Psoas muscle (tissue), 7 donors: ENCODE measurements at regions not wholly inside any gene's neighbourhood (a gene's known extent, or its start where the extent isn't known, plus 50 kb on each side); places are given as distances from the start of the nearest gene placed in this dataset.
"Not testable (repeated sequence)": the region's sequence is repeated elsewhere in the genome, so short reads cannot be mapped to it uniquely, and the experiment has no call there.

Source experiments
- ATAC-seq, 4 donors: fragments of 200-7000 bp; cut with Tn5 transposase; one replicate each; pipeline ENCODE4 v1.9.1; 2020; ENCODE audit warnings: moderate library complexity in 3 of 4, mild to moderate bottlenecking in 2 of 4
- DNase-seq, 2 donors: peaks; one replicate each; pipeline ENCODE4 v3.0.0-alpha.2; 2020
- H3K27ac ChIP-seq: fragments of 200-600 bp; one replicate; pipeline ENCODE4 v1.8.0; 2022
- H3K27me3 ChIP-seq, 3 donors: fragments of 200-600 bp in 1 of 3; one replicate each; pipeline versions ENCODE4 v1.6.1 to v1.8.0; 2013 to 2022; ENCODE audit warnings: low read length in 2 of 3, mild to moderate bottlenecking in 2 of 3, moderate library complexity in 1 of 3; ENCODE audit not compliant: insufficient read depth in 3 of 3
- H3K36me3 ChIP-seq, 2 donors: fragments of 200-600 bp in 1 of 2; one replicate each; pipeline versions ENCODE4 v1.6.1 to v1.8.0; 2013 to 2022; ENCODE audit warnings: low read depth in 1 of 2, mild to moderate bottlenecking in 1 of 2, moderate library complexity in 1 of 2; ENCODE audit not compliant: insufficient read depth in 1 of 2
- H3K4me1 ChIP-seq: fragments of 200-600 bp; one replicate; pipeline ENCODE4 v1.8.0; 2022
- H3K4me3 ChIP-seq: fragments of 200-600 bp; one replicate; pipeline ENCODE4 v1.8.0; 2022; ENCODE audit warnings: mild to moderate bottlenecking
- H3K9me3 ChIP-seq: fragments of 200-600 bp; one replicate; pipeline ENCODE4 v1.8.0; 2022
- WGBS, 3 donors: extraction: QIAGEN DNeasy Blood & Tissue Kit; methylation state at CpG; one replicate each; pipeline versions ENCODE4 v1.1.6 to v1.1.7; 2013; 5-methylcytosine and 5-hydroxymethylcytosine counted together
- intact Hi-C, 2 donors: fragments of 100-400 bp; cut with DNase I; formaldehyde crosslinking; loops; one replicate each; pipeline versions ENCODE4 v1.11.0 to v1.14.2; 2022
- TF ChIP-seq, protein P1 (sequence below): fragments of 200-600 bp; IDR thresholded peaks from one replicate; pipeline ENCODE4 v1.8.0; 2022; ENCODE audit warnings: antibody characterized with exemption
- donor health status: healthy with polysubstance abuse.
- donor health status: DM: no; HTN: no; CAD: no; lungs with moderate emphysema.
- donor health status: Bipolar disorder and iron deficiency.
- donor health status: healthy.
- donor health status: DM: yes; HTN: yes; CAD: no.
- donor health status: DM: no; HTN: no; CAD: no.
- donor health status: DM: yes; HTN: yes; CAD: no.

DNA sequence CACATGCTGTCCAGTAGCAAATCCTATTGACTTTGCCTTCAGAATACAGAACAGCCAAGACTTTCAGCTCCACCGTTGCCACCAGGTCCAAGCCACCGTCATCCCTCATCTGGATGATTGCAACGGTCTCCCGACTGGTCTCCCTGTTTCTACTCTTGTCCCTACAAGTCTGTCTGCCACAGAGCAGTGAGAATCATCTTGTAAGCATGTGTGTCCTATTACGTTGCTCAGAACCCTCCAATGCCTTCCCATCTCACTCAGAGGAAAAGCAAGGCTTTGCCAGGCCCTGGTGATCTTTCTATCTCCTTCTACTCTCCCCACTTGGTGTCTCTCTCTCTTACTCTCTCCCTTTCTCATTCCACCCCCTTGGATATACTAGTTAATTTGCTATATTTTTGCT, 76.7 kb upstream of the GDNF start:
- intact Hi-C loops, result no loop called here
- no peak overlapping the region for H3K27ac ChIP-seq
- no peaks in the 10 kb centered on the region for H3K27me3 ChIP-seq
- ATAC-seq (no peak), DNase-seq (no peak)
- TF ChIP-seq, protein P1, sequence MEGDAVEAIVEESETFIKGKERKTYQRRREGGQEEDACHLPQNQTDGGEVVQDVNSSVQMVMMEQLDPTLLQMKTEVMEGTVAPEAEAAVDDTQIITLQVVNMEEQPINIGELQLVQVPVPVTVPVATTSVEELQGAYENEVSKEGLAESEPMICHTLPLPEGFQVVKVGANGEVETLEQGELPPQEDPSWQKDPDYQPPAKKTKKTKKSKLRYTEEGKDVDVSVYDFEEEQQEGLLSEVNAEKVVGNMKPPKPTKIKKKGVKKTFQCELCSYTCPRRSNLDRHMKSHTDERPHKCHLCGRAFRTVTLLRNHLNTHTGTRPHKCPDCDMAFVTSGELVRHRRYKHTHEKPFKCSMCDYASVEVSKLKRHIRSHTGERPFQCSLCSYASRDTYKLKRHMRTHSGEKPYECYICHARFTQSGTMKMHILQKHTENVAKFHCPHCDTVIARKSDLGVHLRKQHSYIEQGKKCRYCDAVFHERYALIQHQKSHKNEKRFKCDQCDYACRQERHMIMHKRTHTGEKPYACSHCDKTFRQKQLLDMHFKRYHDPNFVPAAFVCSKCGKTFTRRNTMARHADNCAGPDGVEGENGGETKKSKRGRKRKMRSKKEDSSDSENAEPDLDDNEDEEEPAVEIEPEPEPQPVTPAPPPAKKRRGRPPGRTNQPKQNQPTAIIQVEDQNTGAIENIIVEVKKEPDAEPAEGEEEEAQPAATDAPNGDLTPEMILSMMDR, result no peak
- H3K36me3 ChIP-seq, result no peaks in the 10 kb centered on the region
- H3K4me3 ChIP-seq, result no peak overlapping the region
- H3K4me1 ChIP-seq, result no peaks in the 10 kb centered on the region
- no peaks in the 10 kb centered on the region for H3K9me3 ChIP-seq
- WGBS, 3 donors, result 73 to 83% (median 79%) methylated on average over 5 of the region's 5 CpGs

DNA sequence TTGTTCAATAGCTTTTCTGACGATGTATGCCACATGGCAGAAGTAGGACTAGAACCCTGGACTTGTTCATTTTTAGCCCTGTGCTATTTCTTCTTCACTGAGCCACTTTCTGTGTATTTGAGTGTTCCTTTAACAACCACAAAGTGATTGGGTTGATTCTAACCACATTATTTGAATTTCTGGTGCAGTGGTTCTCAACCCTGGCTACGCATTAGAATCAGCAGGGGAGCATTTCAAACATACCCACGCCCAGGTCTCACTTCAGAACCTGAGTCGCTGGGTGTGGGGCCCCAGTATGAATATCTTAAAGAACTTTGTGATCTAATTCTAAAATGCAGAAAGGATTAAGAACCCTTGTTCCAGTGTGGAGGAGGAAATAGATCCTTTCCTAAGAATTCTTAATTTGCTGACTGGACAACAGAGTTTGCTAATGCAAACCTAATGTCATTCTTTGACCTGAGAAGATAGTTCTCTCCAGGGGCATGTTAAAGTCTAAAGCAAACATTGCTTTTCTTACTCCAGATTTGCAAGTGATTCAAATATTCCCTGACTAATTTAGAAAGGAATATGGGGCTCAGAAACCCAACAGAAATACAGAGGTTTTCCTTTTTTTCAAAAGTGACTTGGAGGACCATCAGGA, 75.4 kb upstream of the GDNF start:
- H3K4me1 ChIP-seq, result no peaks in the 10 kb centered on the region
- 81 to 84% (median 83%) methylated on average over 4 of the region's 4 CpGs for WGBS, 3 donors
- no peak overlapping the region for H3K27ac ChIP-seq
- intact Hi-C loops, result no loop called here
- H3K9me3 ChIP-seq, result no peaks in the 10 kb centered on the region
- TF ChIP-seq, protein P1, result no peak
- DNase-seq (no peak), ATAC-seq (no peak)
- H3K27me3 ChIP-seq, result peaks cover 0 to 3% (median 0%) of the 10 kb centered on the region in 3 donors
- no peak overlapping the region for H3K4me3 ChIP-seq
- no peaks in the 10 kb centered on the region for H3K36me3 ChIP-seq

DNA sequence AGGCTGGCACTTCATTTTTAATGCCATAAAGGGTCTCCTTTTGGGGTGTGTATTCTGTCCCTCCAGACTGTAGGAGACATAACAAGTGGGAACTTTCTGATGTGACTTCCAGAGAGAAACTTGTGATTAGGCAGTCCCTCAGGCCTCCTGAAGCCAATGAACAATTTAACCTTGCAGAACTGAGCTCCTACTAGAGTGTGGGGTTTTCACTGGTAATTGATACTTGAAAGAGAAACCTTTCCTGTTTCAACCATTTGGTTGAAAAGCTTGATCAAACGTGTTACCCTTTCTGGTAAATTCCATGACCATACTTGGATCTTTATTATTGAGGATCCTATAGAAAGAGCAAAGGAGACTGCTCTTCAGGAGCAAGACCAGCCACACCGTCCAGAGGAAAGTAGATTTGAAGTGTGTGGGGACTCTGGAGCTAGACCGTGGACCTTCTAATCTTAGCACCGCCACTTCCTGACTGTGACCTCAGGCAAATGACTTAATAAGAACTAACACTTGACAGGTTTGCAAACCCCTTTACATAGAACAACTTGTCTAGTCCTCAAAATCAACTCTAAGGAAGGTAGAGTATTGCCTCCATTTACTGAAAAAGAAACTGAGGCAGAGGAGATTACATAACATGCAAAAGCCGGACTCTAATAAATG, 69.9 kb upstream of the GDNF start:
- H3K36me3 ChIP-seq, ATAC-seq, intact Hi-C loops, H3K27ac ChIP-seq, H3K27me3 ChIP-seq, H3K4me3 ChIP-seq, DNase-seq, H3K9me3 ChIP-seq, H3K4me1 ChIP-seq: not testable (repeated sequence)
- 48 to 59% (median 56%) methylated on average over 4 of the region's 5 CpGs for WGBS, 3 donors

DNA sequence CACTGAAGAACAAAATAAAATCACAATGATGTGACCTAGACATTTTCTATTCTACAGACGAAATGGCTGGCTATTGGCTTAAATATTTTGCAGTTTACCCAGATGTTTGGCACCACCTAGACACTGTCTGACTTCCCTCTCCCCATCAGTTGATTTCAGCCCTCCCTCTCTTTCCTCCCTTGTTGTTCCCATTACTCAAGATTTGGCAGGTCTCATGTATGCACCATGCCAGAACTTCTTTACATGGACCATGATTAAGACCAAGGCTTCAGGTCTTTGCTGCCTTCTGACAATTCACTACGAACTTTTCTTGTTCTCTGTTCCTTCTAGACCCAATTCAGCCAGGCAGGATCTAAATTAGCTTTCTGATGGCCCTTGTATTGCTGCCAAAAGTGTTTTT, 66.6 kb upstream of the GDNF start:
- Histone ChIP-seq H3K27ac (no peak overlapping the region), H3K9me3 (no peaks in the 10 kb centered on the region), H3K4me3 (no peak overlapping the region), H3K27me3 (peaks cover 0 to 3% (median 0%) of the 10 kb centered on the region in 3 donors), H3K4me1 (peaks cover 4% of the 10 kb centered on the region), H3K36me3 (no peaks in the 10 kb centered on the region)
- DNase-seq, result no peak
- no peak for ATAC-seq
- WGBS, 3 donors, result 44 to 57% (median 56%) methylated on average over 2 of the region's 2 CpGs
- intact Hi-C loops, result no loop called here
- TF ChIP-seq, protein P1, result no peak

DNA sequence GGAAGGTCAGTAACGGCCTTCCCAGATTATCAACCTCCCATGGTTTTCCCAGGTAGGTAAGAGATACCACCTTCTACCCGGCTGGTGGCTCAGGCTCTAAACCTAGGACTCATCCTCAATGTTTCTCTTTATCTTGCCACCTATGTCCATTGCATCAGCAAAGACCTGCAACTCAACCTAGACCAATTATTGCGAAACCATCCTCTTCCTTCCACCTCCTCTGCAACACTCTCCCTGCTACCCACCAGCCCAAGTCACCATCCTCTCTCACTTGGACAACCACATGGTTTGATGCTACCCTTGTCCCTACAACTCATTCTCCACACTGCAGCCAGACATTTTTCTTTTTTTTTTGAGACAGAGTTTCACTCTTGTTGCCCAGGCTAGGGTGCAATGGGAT, 65.4 kb upstream of the GDNF start:
- ATAC-seq, result no peak
- no peaks in the 10 kb centered on the region for H3K36me3 ChIP-seq
- H3K4me3 ChIP-seq, result no peak overlapping the region
- intact Hi-C loops, result no loop called here
- H3K9me3 ChIP-seq, result no peaks in the 10 kb centered on the region
- WGBS, 3 donors, result 74 to 95% (median 84%) methylated on average over 3 of the region's 3 CpGs
- peaks cover 11% of the 10 kb centered on the region for H3K4me1 ChIP-seq
- no peak overlapping the region for H3K27ac ChIP-seq
- DNase-seq, result no peak
- H3K27me3 ChIP-seq, result no peaks in the 10 kb centered on the region
- TF ChIP-seq, protein P1, result no peak
